ENCODE measurements at regions not wholly inside any gene's neighbourhood (a gene's known extent, or its start where the extent isn't known, plus 50 kb on each side); places are given as distances from the start of the nearest gene placed in this dataset.

DNA sequence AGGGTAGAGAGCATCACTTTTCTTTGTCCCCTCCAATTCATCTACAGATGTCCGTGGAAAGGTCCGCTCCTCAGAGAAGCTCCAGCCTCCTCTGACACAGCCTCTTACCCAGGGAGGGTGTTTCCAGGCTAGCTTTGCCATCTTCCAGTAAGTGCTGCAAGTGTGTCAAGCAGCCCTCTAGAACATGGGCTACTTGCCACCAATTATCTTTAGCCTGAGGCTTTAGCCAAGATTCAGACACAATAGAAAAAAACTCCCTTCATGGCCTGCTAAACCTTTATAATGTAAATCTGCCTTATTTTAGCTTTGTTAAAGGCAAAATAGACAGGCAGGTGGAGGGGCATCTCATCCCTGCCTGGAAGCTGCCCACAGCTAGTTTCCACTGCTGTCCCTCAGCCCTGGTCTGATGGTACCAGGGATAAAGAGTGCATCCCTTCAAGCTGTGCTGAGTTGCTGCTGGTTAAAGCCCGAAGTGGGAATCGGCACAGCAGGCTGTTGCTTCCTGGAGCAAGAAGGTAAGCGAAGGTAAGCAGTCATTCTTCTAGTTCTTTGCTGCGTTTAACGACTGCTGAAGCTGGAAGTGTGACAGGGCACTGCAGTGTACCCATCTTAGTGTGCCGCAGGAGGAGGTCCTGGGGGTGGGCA, 190.1 kb upstream of the E2F8 start:
- FAIRE-seq (no peak), DNase-seq (ENCODE audit: low read depth) (no peak)
- Histone ChIP-seq H3K4me3 (ENCODE audit: low read depth, low read length) (no peak overlapping the region), H3K27me3 (ENCODE audit: control insufficient read depth, insufficient read depth, low read length) (peaks cover 4% of the 10 kb centered on the region), H3K36me3 (ENCODE audit: control insufficient read depth, insufficient read depth, low read length) (no peaks in the 10 kb centered on the region)
- TF ChIP-seq, protein P1, sequence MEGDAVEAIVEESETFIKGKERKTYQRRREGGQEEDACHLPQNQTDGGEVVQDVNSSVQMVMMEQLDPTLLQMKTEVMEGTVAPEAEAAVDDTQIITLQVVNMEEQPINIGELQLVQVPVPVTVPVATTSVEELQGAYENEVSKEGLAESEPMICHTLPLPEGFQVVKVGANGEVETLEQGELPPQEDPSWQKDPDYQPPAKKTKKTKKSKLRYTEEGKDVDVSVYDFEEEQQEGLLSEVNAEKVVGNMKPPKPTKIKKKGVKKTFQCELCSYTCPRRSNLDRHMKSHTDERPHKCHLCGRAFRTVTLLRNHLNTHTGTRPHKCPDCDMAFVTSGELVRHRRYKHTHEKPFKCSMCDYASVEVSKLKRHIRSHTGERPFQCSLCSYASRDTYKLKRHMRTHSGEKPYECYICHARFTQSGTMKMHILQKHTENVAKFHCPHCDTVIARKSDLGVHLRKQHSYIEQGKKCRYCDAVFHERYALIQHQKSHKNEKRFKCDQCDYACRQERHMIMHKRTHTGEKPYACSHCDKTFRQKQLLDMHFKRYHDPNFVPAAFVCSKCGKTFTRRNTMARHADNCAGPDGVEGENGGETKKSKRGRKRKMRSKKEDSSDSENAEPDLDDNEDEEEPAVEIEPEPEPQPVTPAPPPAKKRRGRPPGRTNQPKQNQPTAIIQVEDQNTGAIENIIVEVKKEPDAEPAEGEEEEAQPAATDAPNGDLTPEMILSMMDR (IDR thresholded peaks at IDR 0.05; ENCODE audit: insufficient read depth, low read length, severe bottlenecking): no peak

DNA sequence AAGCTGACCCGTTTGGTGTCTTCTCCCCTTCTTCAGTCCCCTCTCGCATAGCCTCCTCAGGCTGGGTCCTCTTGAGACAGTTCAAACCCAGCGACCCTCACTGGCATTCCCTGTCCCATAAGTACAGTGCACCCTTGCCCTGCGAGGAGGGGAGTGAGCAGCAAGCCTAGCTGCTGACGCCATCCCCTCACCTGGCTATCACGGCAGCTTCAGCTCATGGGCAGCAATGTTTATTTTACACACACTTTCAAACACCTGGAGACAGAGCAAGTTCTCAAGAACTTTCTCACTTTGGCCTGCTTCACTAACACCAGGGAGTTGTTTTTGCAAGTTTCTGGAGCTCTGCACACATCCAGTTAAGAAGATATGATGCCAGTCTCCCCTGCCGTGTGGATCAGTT, 189.6 kb upstream of the E2F8 start:
- Histone ChIP-seq H3K27me3 (ENCODE audit: control insufficient read depth, insufficient read depth, low read length) (peaks cover 4% of the 10 kb centered on the region), H3K4me3 (ENCODE audit: low read depth, low read length) (no peak overlapping the region), H3K36me3 (ENCODE audit: control insufficient read depth, insufficient read depth, low read length) (no peaks in the 10 kb centered on the region)
- FAIRE-seq: peak; percentile 40
- DNase-seq (ENCODE audit: low read depth): no peak
- TF ChIP-seq, protein P1 (IDR thresholded peaks at IDR 0.05; ENCODE audit: insufficient read depth, low read length, severe bottlenecking): no peak

DNA sequence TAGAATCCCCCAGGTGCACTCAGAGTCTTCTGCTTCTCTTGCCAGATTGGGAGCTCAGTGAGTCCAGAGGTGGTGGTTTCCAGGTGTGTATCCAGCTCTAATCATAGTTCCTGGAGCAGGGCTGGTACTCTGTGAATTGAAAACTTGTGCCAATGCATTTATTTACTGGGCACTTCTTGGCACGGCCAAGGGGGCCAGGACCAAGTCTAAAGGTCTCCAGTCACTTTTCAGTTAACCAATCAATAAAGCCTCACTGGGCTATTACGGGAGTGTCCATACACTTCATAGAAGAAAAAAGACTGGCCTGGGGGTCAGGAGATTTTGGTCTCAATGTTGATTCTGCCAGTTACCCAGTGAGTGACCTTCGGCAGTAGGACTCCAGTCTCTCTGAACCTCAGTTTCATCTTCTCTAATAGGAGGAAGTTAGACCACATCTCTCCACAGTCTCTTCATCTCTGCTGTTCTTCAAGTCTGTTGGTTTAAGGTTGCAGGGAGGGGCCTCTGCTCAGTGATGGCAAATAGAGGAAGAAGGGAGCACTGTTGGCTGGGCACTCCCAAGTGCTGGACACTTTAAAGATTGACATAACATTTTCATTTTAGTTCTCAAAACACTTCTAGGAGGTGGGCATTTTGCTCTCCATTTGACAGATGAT, 188.5 kb upstream of the E2F8 start:
- H3K4me3 ChIP-seq (ENCODE audit: low read depth, low read length): no peak overlapping the region
- H3K36me3 ChIP-seq (ENCODE audit: control insufficient read depth, insufficient read depth, low read length): no peaks in the 10 kb centered on the region
- DNase-seq (ENCODE audit: low read depth) (no peak), FAIRE-seq (no peak)
- peaks cover 5% of the 10 kb centered on the region for H3K27me3 ChIP-seq (ENCODE audit: control insufficient read depth, insufficient read depth, low read length)
- TF ChIP-seq, protein P1 (IDR thresholded peaks at IDR 0.05; ENCODE audit: insufficient read depth, low read length, severe bottlenecking): no peak

DNA sequence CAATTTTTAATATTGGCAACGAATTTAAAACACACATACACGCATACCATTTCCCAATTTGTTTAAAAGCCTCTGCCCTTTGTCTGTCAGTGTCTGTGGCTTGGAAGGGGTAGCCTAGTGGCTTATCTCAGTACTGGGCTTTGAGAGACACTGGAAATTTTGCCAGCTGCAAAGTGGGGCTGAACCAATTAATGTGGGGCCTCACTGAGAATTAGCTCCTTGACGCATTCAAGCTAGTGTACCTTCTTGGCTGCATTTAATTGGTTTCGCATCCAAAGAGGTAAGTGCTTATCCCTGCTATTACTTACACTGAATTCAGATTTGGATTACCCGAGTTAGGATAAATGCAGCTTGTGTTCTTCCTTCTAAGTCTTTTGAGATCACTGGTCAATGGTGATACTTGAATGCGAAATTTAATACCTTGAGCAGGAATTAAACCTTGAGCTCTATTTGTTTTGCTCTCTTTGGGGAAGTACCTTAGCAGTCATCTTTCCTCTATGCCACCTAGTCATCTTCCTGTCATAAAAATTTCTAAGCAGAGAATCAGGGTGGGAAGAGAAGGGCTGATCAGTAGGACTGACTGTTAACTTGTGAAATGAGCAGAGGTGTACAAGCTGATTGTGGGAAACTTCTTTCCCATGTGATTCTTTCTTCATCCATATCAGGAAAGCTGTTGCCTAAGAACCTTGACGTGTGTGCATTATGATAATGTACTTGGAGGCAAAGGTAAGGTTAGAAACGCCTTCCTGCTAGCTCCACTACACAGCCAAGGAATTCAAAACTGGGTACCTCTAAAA, 187.7 kb upstream of the E2F8 start:
- no peaks in the 10 kb centered on the region for H3K36me3 ChIP-seq (ENCODE audit: control insufficient read depth, insufficient read depth, low read length)
- peaks cover 5% of the 10 kb centered on the region for H3K27me3 ChIP-seq (ENCODE audit: control insufficient read depth, insufficient read depth, low read length)
- peak; percentile 81 for FAIRE-seq
- TF ChIP-seq, protein P1 (IDR thresholded peaks at IDR 0.05; ENCODE audit: insufficient read depth, low read length, severe bottlenecking): no peak
- peak; percentile 93 for DNase-seq (ENCODE audit: low read depth)
- no peak overlapping the region for H3K4me3 ChIP-seq (ENCODE audit: low read depth, low read length)

DNA sequence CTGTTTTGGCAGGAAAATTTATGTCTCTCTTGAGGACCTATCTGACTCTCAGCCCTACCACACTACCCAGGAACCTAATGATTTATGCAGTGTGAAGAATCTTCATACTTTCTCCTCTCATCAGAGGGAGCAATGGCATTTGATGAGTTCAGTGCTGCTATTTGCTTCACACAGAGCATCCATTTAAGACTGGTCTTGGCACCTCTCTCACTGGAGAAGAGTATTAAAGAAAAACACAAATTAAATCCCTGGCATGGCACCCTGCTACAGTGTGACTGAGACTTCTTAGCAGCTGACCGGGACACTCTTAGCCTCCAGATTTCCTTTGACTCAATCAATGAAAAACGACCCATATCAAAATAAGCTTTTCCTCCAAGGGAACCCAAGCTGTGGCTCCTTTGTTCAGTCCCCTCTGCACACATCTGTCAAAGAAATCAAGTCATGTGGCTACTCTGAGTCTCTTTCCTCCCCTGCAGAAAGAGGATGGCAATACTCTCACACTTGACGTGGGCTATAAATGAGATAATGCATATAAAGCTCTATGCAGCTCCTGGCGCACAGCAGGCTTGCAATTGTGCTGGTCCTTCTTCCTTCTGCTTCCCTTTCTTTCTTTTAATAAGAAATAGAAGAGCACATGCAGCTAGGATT, 186.1 kb upstream of the E2F8 start:
- no peak overlapping the region for H3K4me3 ChIP-seq (ENCODE audit: low read depth, low read length)
- TF ChIP-seq, protein P1 (IDR thresholded peaks at IDR 0.05; ENCODE audit: insufficient read depth, low read length, severe bottlenecking): no peak
- peaks cover 5% of the 10 kb centered on the region for H3K27me3 ChIP-seq (ENCODE audit: control insufficient read depth, insufficient read depth, low read length)
- DNase-seq (ENCODE audit: low read depth) (no peak), FAIRE-seq (no peak)
- no peaks in the 10 kb centered on the region for H3K36me3 ChIP-seq (ENCODE audit: control insufficient read depth, insufficient read depth, low read length)
